ENCODE measurements at regions not wholly inside any gene's neighbourhood (a gene's known extent, or its start where the extent isn't known, plus 50 kb on each side); places are given as distances from the start of the nearest gene placed in this dataset.

DNA sequence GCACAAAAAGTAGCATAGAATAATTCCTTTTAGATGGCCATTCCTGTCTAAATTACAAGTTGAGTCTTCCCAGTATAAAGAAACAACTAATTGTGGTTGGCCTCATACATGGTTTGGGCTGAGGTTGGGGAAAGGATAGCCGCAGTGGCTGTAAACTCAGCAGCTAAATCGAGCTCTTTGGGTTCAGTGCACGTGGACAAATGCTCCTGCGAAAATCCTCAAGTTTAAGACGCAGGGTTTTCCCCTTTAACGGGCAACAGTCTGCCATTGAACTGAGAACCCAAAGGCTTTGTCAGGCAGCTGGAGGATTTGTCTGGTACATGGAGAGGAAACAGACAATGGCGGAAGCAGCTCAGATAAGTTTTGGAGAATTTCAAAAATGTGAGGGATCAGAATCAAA is 331.9 kb downstream of the TGFB2 start:
- no peaks in the 10 kb centered on the region for H3K27me3 ChIP-seq (replicated peaks; ENCODE audit: insufficient read depth, low read length)
- no peak overlapping the region for H2AFZ ChIP-seq (ENCODE audit: low read length)
- TF ChIP-seq, protein P1, sequence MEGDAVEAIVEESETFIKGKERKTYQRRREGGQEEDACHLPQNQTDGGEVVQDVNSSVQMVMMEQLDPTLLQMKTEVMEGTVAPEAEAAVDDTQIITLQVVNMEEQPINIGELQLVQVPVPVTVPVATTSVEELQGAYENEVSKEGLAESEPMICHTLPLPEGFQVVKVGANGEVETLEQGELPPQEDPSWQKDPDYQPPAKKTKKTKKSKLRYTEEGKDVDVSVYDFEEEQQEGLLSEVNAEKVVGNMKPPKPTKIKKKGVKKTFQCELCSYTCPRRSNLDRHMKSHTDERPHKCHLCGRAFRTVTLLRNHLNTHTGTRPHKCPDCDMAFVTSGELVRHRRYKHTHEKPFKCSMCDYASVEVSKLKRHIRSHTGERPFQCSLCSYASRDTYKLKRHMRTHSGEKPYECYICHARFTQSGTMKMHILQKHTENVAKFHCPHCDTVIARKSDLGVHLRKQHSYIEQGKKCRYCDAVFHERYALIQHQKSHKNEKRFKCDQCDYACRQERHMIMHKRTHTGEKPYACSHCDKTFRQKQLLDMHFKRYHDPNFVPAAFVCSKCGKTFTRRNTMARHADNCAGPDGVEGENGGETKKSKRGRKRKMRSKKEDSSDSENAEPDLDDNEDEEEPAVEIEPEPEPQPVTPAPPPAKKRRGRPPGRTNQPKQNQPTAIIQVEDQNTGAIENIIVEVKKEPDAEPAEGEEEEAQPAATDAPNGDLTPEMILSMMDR (IDR thresholded peaks at IDR 0.05; ENCODE audit: low read length), result no peak
- TF ChIP-seq EZH2phosphoT487 (IDR thresholded peaks at IDR 0.05; ENCODE audit: low read length) (no peak), EZH2 (optimal IDR thresholded peaks at IDR 0.05; ENCODE audit: low read depth, low read length) (no peak)

DNA sequence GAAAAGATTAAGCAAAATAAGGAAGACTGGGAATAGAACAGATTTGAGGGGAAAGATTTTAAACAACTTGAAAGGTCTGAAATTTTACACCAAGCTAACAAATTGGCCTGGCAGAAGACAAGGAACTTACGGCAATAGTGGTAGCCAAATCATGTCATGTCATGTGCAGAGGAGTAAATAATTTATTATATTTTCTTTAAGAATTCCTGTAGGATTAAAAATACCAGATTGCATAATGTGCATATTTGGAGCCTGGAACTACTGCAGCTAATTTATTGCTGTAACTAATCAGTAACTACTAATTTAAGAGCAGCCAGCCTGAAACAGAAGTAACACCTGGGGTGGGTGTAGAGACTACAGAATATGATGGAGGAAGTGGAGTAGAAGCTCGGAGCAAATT is 334.3 kb downstream of the TGFB2 start:
- Histone ChIP-seq H2AFZ (ENCODE audit: low read length) (no peak overlapping the region), H4K20me1 (ENCODE audit: insufficient read depth, low read length) (no peaks in the 10 kb centered on the region), H3K4me3 (ENCODE audit: low read length) (no peak overlapping the region), H3K4me2 (ENCODE audit: low read depth, low read length) (no peak overlapping the region), H3K9me2 (replicated peaks; ENCODE audit: insufficient read depth, low read length) (no peaks in the 10 kb centered on the region), H3F3A (ENCODE audit: insufficient read depth, low read length) (no peaks in the 10 kb centered on the region), H3K4me1 (ENCODE audit: low read length) (no peaks in the 10 kb centered on the region), H3K27me3 (replicated peaks; ENCODE audit: insufficient read depth, low read length) (no peaks in the 10 kb centered on the region), H3K9ac (ENCODE audit: low read length) (no peak overlapping the region), H3K36me3 (replicated peaks; ENCODE audit: insufficient read depth, low read length) (no peaks in the 10 kb centered on the region), H3K79me2 (ENCODE audit: low read length) (no peaks in the 10 kb centered on the region), H3K9me3 (replicated peaks; ENCODE audit: insufficient read depth, low read length) (no peaks in the 10 kb centered on the region), H3K27ac (ENCODE audit: low read length) (no peak overlapping the region)
- no peak for DNase-seq
- no peak for TF ChIP-seq EZH2 (optimal IDR thresholded peaks at IDR 0.05; ENCODE audit: low read depth, low read length)
- TF ChIP-seq EZH2phosphoT487 (IDR thresholded peaks at IDR 0.05; ENCODE audit: low read length), result no peak
- TF ChIP-seq, protein P1 (IDR thresholded peaks at IDR 0.05; ENCODE audit: low read length), result no peak

More for the DNA sequence above, 331.9 kb downstream of the TGFB2 start:
- no peak for DNase-seq
- Histone ChIP-seq H3K9ac (ENCODE audit: low read length) (no peak overlapping the region), H3K4me2 (ENCODE audit: low read depth, low read length) (no peak overlapping the region), H3K27ac (ENCODE audit: low read length) (no peak overlapping the region), H3F3A (ENCODE audit: insufficient read depth, low read length) (no peaks in the 10 kb centered on the region), H4K20me1 (ENCODE audit: insufficient read depth, low read length) (no peaks in the 10 kb centered on the region), H3K79me2 (ENCODE audit: low read length) (no peaks in the 10 kb centered on the region), H3K9me2 (replicated peaks; ENCODE audit: insufficient read depth, low read length) (no peaks in the 10 kb centered on the region), H3K9me3 (replicated peaks; ENCODE audit: insufficient read depth, low read length) (no peaks in the 10 kb centered on the region), H3K36me3 (replicated peaks; ENCODE audit: insufficient read depth, low read length) (no peaks in the 10 kb centered on the region), H3K4me1 (ENCODE audit: low read length) (no peaks in the 10 kb centered on the region), H3K4me3 (ENCODE audit: low read length) (no peak overlapping the region)

DNA sequence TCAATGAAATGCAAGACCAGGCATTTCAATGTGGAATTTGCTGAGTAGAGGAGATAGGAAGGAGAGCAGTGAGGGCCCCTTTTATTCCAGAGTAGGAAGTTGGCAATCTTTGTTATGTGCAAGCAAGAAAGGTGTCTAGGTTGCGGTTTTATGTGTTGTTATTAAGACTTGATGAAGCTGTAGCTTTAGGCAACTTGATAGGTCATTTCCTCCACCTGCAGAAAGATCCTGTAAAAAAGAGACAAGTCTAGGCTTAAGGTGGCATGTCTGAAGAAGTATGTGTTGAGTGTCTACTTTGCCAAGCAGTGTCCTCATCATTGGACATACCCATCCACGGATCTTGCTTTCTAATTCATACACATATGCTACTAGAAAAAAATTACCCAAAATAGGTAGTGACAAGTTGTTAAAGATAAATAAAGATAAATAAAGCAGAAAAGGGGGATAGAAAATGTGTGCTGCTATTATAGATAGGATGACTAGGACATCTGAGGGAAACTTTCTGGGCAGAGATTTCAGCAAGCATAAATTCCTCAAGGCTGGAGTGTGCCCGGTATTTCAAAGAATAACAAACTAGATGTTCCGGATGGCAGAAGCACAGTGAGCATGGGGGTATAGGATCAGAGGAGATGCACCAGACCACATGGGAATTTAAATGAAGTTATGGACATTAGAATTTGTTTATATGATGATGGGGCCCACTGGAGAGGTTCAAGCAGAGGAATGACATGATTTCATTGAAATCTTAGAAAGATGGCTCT is 335.0 kb downstream of the TGFB2 start:
- no peaks in the 10 kb centered on the region for H3K9me3 ChIP-seq (replicated peaks; ENCODE audit: insufficient read depth, low read length)
- no peaks in the 10 kb centered on the region for H4K20me1 ChIP-seq (ENCODE audit: insufficient read depth, low read length)
- no peak overlapping the region for H2AFZ ChIP-seq (ENCODE audit: low read length)
- no peak overlapping the region for H3K4me2 ChIP-seq (ENCODE audit: low read depth, low read length)
- H3K36me3 ChIP-seq (replicated peaks; ENCODE audit: insufficient read depth, low read length), result no peaks in the 10 kb centered on the region
- TF ChIP-seq EZH2 (optimal IDR thresholded peaks at IDR 0.05; ENCODE audit: low read depth, low read length) (no peak), EZH2phosphoT487 (IDR thresholded peaks at IDR 0.05; ENCODE audit: low read length) (no peak)
- TF ChIP-seq, protein P1 (IDR thresholded peaks at IDR 0.05; ENCODE audit: low read length), result no peak
- H3F3A ChIP-seq (ENCODE audit: insufficient read depth, low read length), result no peaks in the 10 kb centered on the region
- H3K4me1 ChIP-seq (ENCODE audit: low read length), result no peaks in the 10 kb centered on the region
- H3K9ac ChIP-seq (ENCODE audit: low read length), result no peak overlapping the region
- H3K27me3 ChIP-seq (replicated peaks; ENCODE audit: insufficient read depth, low read length), result no peaks in the 10 kb centered on the region
- H3K79me2 ChIP-seq (ENCODE audit: low read length), result no peaks in the 10 kb centered on the region
- no peaks in the 10 kb centered on the region for H3K9me2 ChIP-seq (replicated peaks; ENCODE audit: insufficient read depth, low read length)
- DNase-seq, result no peak
- H3K4me3 ChIP-seq (ENCODE audit: low read length), result no peak overlapping the region
- H3K27ac ChIP-seq (ENCODE audit: low read length), result no peak overlapping the region

Measured in MM.1S (cell line).